A549 (cell line): ENCODE measurements at regions not wholly inside any gene's neighbourhood (a gene's known extent, or its start where the extent isn't known, plus 50 kb on each side); places are given as distances from the start of the nearest gene placed in this dataset.

ENCODE experiments used
- ATAC-seq, 2 experiments: fragments of 200-7000 bp in 1 of 2; fragments of >200 bp in 1 of 2; cut with Nextera tagmentation in 1 of 2; cut with Tn5 transposase in 1 of 2; 3 replicates each; pipeline versions ENCODE4 v1.8.0 to v1.9.1; 2018 to 2020; ENCODE audit warnings: mild to moderate bottlenecking in 1 of 2, moderate library complexity in 1 of 2
- CTCF ChIA-PET: fragments of 300-600 bp; sonication (Branson Sonifier 250); formaldehyde crosslinking; extraction: SDS; loops from one replicate; lab custom pipeline; 2021; ENCODE audit warnings: antibody characterized with exemption, inconsistent platforms; lab: Yijun Ruan, JAX
- POLR2A ChIA-PET: fragments of 350-600 bp; formaldehyde crosslinking; extraction: SDS; loops from one replicate; lab custom pipeline; 2021; ENCODE audit warnings: antibody characterized with exemption, inconsistent platforms; lab: Yijun Ruan, JAX
- DNase-seq, 2 experiments: peaks; one replicate each; pipeline versions ENCODE4 v3.0.0 to v3.0.0-alpha.2; 2011 to 2016; ENCODE audit warnings: low read depth in 1 of 2, low spot score in 1 of 2
- FAIRE-seq: peaks from 2 replicates; lab custom pipeline; 2011; peaks lifted over from hg19 to GRCh38; lab: Jason Lieb, UNC
- H3K27ac ChIP-seq, 2 experiments: fragments of >200 bp; sonication (Bioruptor Twin); formaldehyde crosslinking; 3 replicates each; pipeline ENCODE4 v1.5.1; 2016 to 2017
- H3K4me1 ChIP-seq: fragments of >200 bp; sonication (Bioruptor Twin); formaldehyde crosslinking; 3 replicates; pipeline ENCODE4 v1.6.1; 2016
- H3K4me2 ChIP-seq: fragments of >200 bp; sonication (Bioruptor Twin); formaldehyde crosslinking; 3 replicates; pipeline ENCODE4 v1.6.1; 2016
- H3K4me3 ChIP-seq: fragments of >200 bp; sonication (Bioruptor Twin); formaldehyde crosslinking; 3 replicates; pipeline ENCODE4 v1.5.1; 2016
- H3K9me3 ChIP-seq: fragments of >200 bp; sonication (Bioruptor Twin); formaldehyde crosslinking; 3 replicates; pipeline ENCODE4 v1.6.1; 2016
- BHLHE40 ChIP-seq: IDR thresholded peaks from 2 replicates; pipeline ENCODE4 v1.6.1; 2012; ENCODE audit warnings: low read depth, low read length, inconsistent platforms
- CEBPB ChIP-seq, 2 experiments: fragments of >200 bp in 1 of 2; sonication (Bioruptor Twin) in 1 of 2; formaldehyde crosslinking in 1 of 2; IDR thresholded peaks; 2 replicates each; pipeline ENCODE4 v1.6.1; 2012 to 2016
- CHD2 ChIP-seq: fragments of 150-350 bp; IDR thresholded peaks from 2 replicates; pipeline ENCODE4 v1.6.1; 2014; ENCODE audit warnings: low read length; ENCODE audit not compliant: partially characterized antibody
- CHD4 ChIP-seq: fragments of 200-600 bp; sonication (generic); IDR thresholded peaks from 2 replicates; pipeline ENCODE4 v1.6.1; 2016; ENCODE audit warnings: antibody characterized with exemption, mild to moderate bottlenecking, borderline replicate concordance
- CTCF ChIP-seq: fragments of >200 bp; sonication (Bioruptor Twin); formaldehyde crosslinking; IDR thresholded peaks from 3 replicates; pipeline ENCODE4 v1.5.1; 2016
- E2F6 ChIP-seq: IDR thresholded peaks from 2 replicates; pipeline ENCODE4 v1.6.1; 2012; ENCODE audit warnings: low read depth, borderline replicate concordance
- EHF ChIP-seq: fragments of 250-450 bp; sonication (Bioruptor Pico); IDR thresholded peaks from 2 replicates; pipeline ENCODE4 v1.5.0; 2020; ENCODE audit warnings: mild to moderate bottlenecking
- EHMT2 ChIP-seq: fragments of 200-600 bp; sonication (generic); IDR thresholded peaks from 2 replicates; pipeline ENCODE4 v1.6.1; 2016; ENCODE audit warnings: antibody characterized with exemption, low read depth, mild to moderate bottlenecking, moderate library complexity
- ESRRA ChIP-seq: fragments of 150-350 bp; IDR thresholded peaks from 2 replicates; pipeline ENCODE4 v1.6.1; 2014; ENCODE audit warnings: mild to moderate bottlenecking, low read length, borderline replicate concordance
- FOSB ChIP-seq: fragments of 250-450 bp; sonication (Bioruptor Pico); IDR thresholded peaks from 2 replicates; pipeline ENCODE4 v1.5.0; 2020; ENCODE audit warnings: mild to moderate bottlenecking, moderate library complexity
- HES2 ChIP-seq: fragments of >200 bp; sonication (Bioruptor Twin); formaldehyde crosslinking; IDR thresholded peaks from 2 replicates; pipeline ENCODE4 v1.6.1; 2016
- HEYL ChIP-seq: fragments of 250-450 bp; sonication (Bioruptor Pico); IDR thresholded peaks from 2 replicates; pipeline ENCODE4 v1.8.0; 2021; ENCODE audit warnings: mild to moderate bottlenecking, moderate library complexity
- HMGXB4 ChIP-seq: fragments of 250-450 bp; sonication (Bioruptor Pico); IDR thresholded peaks from 2 replicates; pipeline ENCODE4 v1.5.0; 2021; ENCODE audit warnings: mild to moderate bottlenecking, moderate library complexity, borderline replicate concordance
- KDM5A ChIP-seq: fragments of 200-600 bp; sonication (generic); IDR thresholded peaks from 2 replicates; pipeline ENCODE4 v1.6.1; 2016; ENCODE audit warnings: antibody characterized with exemption, mild to moderate bottlenecking
- MAZ ChIP-seq: fragments of 150-350 bp; IDR thresholded peaks from 2 replicates; pipeline ENCODE4 v1.6.1; 2014; ENCODE audit warnings: antibody characterized with exemption, low read depth, low read length, borderline replicate concordance
- MYC ChIP-seq: IDR thresholded peaks from 2 replicates; pipeline ENCODE4 v1.6.1; 2012; ENCODE audit warnings: mild to moderate bottlenecking, inconsistent platforms, low read length, improper control_type of control experiment, borderline replicate concordance
- NFE2L2 ChIP-seq: fragments of 150-350 bp; conservative IDR thresholded peaks from 2 replicates; pipeline ENCODE4 v1.6.1; 2014; ENCODE audit warnings: low read length
- PHF8 ChIP-seq: fragments of 200-600 bp; sonication (generic); IDR thresholded peaks from 2 replicates; pipeline ENCODE4 v1.6.1; 2016; ENCODE audit warnings: low read depth, mild to moderate bottlenecking, antibody characterized with exemption, moderate library complexity, borderline replicate concordance
- RAD21 ChIP-seq, 2 experiments: fragments of >200 bp in 1 of 2; sonication (Bioruptor Twin) in 1 of 2; formaldehyde crosslinking in 1 of 2; IDR thresholded peaks in 1 of 2; conservative IDR thresholded peaks in 1 of 2; 2 replicates in 1 of 2; 3 replicates in 1 of 2; pipeline ENCODE4 v1.6.1; 2012 to 2018; ENCODE audit warnings: inconsistent platforms in 1 of 2
- RFX5 ChIP-seq: fragments of 450-650 bp; IDR thresholded peaks from 2 replicates; pipeline ENCODE4 v1.7.1; 2014; ENCODE audit warnings: antibody characterized with exemption, mild to moderate bottlenecking, moderate library complexity
- TFCP2L1 ChIP-seq: fragments of 250-450 bp; sonication (Bioruptor Pico); IDR thresholded peaks from 2 replicates; pipeline ENCODE4 v1.5.0; 2021; ENCODE audit warnings: mild to moderate bottlenecking
- TP53 ChIP-seq: fragments of 250-450 bp; sonication (Bioruptor Pico); IDR thresholded peaks from 2 replicates; pipeline ENCODE4 v1.5.0; 2021; ENCODE audit warnings: mild to moderate bottlenecking, moderate library complexity
- USF2 ChIP-seq: fragments of 450-650 bp; IDR thresholded peaks from 2 replicates; pipeline ENCODE4 v1.6.1; 2014; ENCODE audit warnings: antibody characterized with exemption
- ZFP36 ChIP-seq: fragments of 450-650 bp; IDR thresholded peaks from 2 replicates; pipeline ENCODE4 v1.6.1; 2014; ENCODE audit warnings: borderline replicate concordance; ENCODE audit not compliant: partially characterized antibody
- ZNF302 ChIP-seq: fragments of 250-450 bp; sonication (Bioruptor Pico); IDR thresholded peaks from 2 replicates; pipeline ENCODE4 v1.9.0; 2021; ENCODE audit warnings: inconsistent platforms, mild to moderate bottlenecking, moderate library complexity
- WGBS: methylation state at CpG from one replicate; pipeline ENCODE4 v1.1.6; 2017; ENCODE audit errors: missing lambda C conversion rate; 5-methylcytosine and 5-hydroxymethylcytosine counted together

- no peak for ATAC-seq
- Histone ChIP-seq H3K9me3 (no peaks in the 10 kb centered on the region), H3K27ac (no peak overlapping the region), H3K4me2 (no peak overlapping the region), H3K4me3 (no peak overlapping the region), H3K4me1 (no peaks in the 10 kb centered on the region)
- ChIA-PET POLR2A (no interaction called here), CTCF (interaction anchor here (1.4 kb wide), 1 partner anchor 43 kb away, joined by 5 read pairs; no protein-coding TSS in a partner anchor)
- TF ChIP-seq CHD2 (no peak), FOSB (CRISPR knock-in tag) (no peak), MAZ (no peak), RFX5 (no peak), HMGXB4 (CRISPR knock-in tag) (no peak), TFCP2L1 (no peak), HES2 (no peak), USF2 (no peak), CTCF (no peak), BHLHE40 (no peak), EHMT2 (no peak)
- 49% methylated on average over 7 of the region's 7 CpGs for WGBS
- no peak for DNase-seq
- FAIRE-seq: no peak
Measured at GRCh38 chr7:35581605-35582210, 113.2 kb downstream of the HERPUD2 start.

GRCh38 chr7:35576031-35576573, 118.8 kb downstream of the HERPUD2 start:
- TF ChIP-seq ZFP36: no peak
- TF ChIP-seq ESRRA: no peak
- TF ChIP-seq NFE2L2: no peak
- no peak for TF ChIP-seq ZNF302 (CRISPR knock-in tag)
- TF ChIP-seq MYC: no peak
- no peaks in the 10 kb centered on the region for H3K9me3 ChIP-seq
- no peak overlapping the region for H3K4me3 ChIP-seq
- H3K4me2 ChIP-seq: no peak overlapping the region
- no peak overlapping the region for H3K27ac ChIP-seq
- ChIA-PET CTCF (no interaction called here), POLR2A (no interaction called here)
- no peaks in the 10 kb centered on the region for H3K4me1 ChIP-seq
- ATAC-seq: no peak
- WGBS: 72% methylated on average over 5 of the region's 5 CpGs
- no peak for DNase-seq
- no peak for FAIRE-seq

- no peak for FAIRE-seq
- ChIA-PET POLR2A (no interaction called here), CTCF (interaction anchor here (0.6 to 1.7 kb wide), 3 partner anchors 10 to 39 kb away, joined by 3 to 4 read pairs (median 3); no protein-coding TSS in a partner anchor)
- Histone ChIP-seq H3K4me2 (no peak overlapping the region), H3K27ac (no peak overlapping the region), H3K4me1 (no peaks in the 10 kb centered on the region), H3K9me3 (no peaks in the 10 kb centered on the region), H3K4me3 (no peak overlapping the region)
- no peak for DNase-seq
- 9% methylated on average over 3 of the region's 3 CpGs for WGBS
- no peak for ATAC-seq
- TF ChIP-seq HMGXB4 (CRISPR knock-in tag) (no peak), PHF8 (no peak), MYC (no peak), E2F6 (no peak), HEYL (CRISPR knock-in tag) (no peak), EHF (CRISPR knock-in tag) (no peak), CEBPB (IDR thresholded peaks at IDR 0.05) (no peak), CHD4 (no peak), RFX5 (no peak), KDM5A (no peak), RAD21 (conservative IDR thresholded peaks at IDR 0.05 in 1 of 2, IDR thresholded peaks at IDR 0.05 in 1 of 2) (no peak), TP53 (CRISPR knock-in tag) (no peak)
Measured at GRCh38 chr7:35571611-35572240, 123.2 kb downstream of the HERPUD2 start.
